ENCODE measurements at regions not wholly inside any gene's neighbourhood (a gene's known extent, or its start where the extent isn't known, plus 50 kb on each side); places are given as distances from the start of the nearest gene placed in this dataset.
"Not testable (repeated sequence)": the region's sequence is repeated elsewhere in the genome, so short reads cannot be mapped to it uniquely, and the experiment has no call there.

GRCh38 chr3:162708394-162708793 lies 1211.8 kb downstream of the OTOL1 start:
- TF ChIP-seq POLR2AphosphoS5 (IDR thresholded peaks at IDR 0.05; ENCODE audit: low read depth, low read length); RAD21 (IDR thresholded peaks at IDR 0.05; ENCODE audit: low read depth); SRF (IDR thresholded peaks at IDR 0.05; ENCODE audit: low read depth): not testable (repeated sequence)

Measured in HCT116 (cell line).